ENCODE measurements at regions not wholly inside any gene's neighbourhood (a gene's known extent, or its start where the extent isn't known, plus 50 kb on each side); places are given as distances from the start of the nearest gene placed in this dataset.

DNA sequence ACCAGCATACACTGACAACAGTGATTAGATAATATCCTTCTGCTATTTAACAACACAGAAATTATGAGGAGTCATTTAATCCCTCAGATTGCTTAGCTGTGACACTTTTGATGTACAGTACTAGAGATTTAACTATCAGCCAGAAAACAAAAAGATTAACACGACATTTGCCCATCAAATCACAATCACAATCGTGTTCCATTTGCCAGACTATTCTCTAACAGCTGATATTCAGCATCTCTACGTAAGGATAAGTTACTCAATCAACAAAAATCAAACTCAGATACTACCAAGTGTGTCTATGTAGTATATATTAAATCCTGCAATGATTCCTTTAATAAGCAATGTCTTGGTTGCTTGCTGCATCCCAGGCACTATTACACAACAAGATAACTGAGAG lies 558.7 kb upstream of the USP15 start:
- no peak for DNase-seq

DNA sequence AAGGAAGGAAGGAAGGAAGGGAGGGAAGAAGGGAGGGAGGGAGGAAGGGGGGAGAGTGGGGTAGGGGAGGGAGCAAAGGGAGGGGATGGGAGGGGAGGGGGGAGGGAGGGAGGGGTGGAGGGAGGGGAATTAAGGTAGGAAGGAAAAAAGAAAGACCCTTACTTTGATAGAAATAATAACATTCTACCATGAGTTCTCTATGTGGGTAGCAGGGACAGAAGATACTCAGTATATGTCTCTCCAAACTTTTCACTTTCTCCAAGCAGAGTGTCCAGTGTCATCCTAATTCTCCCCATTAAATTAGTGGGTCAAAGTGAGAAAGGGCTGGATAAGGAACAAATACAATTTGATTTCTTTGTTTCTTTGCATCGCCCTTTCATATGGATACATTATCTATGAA lies 553.4 kb upstream of the USP15 start:
- no peak for DNase-seq

DNA sequence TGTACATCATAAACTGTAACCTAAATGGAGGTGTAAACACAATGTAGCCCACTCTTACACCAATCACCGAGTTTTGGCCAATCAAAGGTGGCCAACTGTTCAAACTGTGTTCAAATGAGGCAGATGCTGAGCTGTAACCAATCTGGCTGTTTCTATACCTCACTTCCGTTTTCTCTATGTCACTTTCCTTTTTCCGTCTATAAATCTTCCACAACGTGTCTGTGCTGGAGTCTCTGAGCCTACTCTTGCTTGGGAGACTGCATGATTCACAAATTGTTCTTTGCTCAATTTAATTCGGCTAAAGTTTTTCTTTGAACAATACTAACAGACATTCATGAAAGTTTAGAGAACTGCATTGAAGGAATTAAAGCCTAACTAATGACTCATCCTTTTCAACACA lies 547.1 kb upstream of the USP15 start:
- no peak for DNase-seq

DNA sequence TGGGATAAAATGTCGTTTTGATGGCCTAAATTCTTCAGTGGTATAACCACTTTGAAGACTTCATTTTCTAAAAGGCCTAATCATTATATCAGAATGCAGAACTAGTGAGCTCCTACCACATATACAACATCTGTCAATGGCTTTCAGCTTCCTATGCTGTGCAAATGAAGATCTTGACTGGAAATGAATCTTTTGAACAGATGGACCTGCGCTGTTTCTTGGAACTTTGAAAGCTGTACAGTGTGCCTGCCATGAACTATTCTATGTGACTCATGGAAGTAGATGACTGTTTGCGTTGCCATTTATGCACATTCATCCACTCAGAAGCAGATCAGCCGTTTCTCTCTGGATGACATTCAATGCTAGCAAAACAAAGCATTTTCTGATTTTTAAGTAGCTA lies 542.2 kb upstream of the USP15 start:
- no peak for DNase-seq

DNA sequence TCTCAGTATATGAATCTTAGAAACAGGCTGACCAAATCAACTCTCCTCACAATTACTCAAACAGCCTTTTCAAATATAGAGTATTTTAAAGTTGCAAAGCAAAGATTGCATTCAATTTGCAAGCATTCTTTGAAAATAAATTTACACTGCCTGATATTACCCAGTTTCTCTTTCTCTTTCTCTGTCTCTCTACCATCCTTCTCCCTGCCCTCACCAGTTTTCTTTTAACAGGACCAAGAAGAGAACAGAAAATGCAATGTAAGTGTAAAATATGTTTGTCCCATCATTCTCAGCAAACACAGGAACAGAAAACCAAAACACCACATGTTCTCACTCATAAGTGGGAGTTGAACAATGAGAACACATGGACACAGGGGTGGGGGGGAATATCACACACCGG lies 520.3 kb upstream of the USP15 start:
- DNase-seq = no peak

DNA sequence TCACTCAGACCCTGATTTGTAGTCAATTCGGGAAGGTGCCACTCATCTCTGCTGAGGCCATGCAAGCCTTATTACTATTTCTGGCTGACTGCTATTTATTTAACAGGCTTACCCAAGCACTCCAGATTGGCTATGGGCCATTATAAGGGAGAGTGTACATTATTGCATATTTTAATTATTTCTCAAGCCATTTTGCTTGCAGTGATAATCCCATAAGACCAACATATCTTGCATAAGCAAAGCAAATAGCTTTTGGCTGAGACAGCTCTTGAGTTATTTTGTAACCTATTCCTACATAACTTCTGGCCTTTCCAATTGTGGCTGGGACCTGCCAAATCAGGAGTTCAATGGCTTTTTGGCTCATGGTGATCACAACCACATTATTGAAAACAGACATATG lies 509.6 kb upstream of the USP15 start:
- DNase-seq = no peak

DNA sequence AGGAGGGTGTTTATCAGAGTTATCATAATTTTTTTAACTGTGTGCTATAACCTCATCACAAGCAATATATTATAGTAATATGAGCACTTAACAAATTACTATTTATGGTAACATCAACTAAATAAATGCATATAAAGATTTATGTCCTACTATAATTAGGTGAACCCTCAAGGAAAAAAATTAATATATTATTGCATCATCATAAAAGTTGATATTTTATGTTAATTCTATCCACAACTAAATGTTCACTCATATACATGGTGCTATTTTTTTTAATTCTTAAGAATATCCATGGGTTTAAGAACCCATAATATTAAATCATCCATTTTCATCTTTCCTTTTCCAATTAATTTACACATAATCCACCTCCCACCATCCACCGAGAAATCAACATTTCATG lies 506.0 kb upstream of the USP15 start:
- DNase-seq = no peak

DNA sequence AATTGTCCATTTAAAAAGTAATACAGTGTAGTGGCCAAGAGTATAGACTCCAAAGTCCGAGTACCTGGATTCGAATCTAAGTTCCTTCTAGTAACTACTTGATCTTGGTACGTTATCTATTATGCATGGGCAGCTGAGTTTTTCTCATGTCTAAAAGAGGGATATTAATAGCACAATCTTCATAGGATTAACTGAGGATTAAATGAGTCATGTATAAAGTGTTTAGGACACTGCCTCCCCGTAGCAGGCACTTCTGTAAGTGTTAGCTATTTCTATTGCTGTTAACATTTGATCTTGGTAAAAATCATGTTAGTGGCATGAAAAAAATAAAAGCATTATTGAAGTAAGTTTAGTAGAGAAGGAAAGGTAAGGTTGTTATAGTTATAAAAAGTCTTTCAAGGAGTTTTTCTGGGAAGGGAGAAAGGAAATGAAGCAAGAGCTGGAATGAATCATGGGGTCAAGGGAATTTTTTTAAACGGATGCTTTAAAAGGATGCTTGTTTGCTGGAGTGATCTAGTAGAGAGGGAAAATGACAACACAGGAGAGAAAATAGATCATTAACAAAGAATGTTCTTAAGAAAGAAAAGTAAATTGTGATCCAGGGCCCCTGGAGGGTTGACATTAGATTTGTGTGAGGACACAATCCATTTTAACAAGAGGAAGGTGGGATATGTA lies 502.2 kb upstream of the USP15 start:
- no peak for DNase-seq

DNA sequence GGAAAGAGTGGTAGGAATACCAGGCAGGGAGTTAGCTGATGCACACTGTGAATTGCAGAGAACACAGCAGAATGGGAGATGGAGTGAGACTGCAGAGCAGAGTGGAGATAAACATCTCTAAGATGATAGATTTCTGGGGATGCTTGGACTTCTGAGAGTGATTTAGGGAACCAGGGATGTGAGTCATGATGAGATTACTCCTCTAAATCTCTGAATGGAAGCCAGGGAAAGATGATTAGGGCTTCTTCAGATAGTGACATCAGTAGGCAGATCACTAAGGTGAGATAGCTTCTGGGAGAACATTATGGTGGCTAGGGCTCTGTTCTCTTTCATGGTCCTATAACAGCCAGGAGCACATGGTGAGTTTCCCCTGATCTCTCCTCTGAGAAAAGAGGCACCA lies 501.5 kb upstream of the USP15 start:
- no peak for DNase-seq

DNA sequence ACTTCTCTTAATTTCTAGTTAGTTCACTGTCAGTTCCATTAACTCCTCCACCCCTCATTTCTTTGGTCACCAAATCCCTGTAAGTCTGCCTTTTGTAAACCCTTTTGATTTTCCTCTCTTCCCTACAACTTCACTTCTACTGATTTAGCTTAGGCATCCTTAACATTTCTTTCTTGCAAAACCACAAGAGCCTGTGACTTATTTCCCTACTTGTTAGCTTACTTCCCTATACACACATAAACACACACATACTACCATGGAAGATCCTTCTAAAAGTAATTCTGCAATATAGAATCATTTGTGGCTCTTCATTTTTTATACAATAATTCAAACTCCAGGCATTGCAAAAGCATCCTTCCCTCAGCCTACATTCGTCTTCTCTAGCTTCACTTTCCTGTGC lies 494.3 kb upstream of the USP15 start:
- no peak for DNase-seq

DNA sequence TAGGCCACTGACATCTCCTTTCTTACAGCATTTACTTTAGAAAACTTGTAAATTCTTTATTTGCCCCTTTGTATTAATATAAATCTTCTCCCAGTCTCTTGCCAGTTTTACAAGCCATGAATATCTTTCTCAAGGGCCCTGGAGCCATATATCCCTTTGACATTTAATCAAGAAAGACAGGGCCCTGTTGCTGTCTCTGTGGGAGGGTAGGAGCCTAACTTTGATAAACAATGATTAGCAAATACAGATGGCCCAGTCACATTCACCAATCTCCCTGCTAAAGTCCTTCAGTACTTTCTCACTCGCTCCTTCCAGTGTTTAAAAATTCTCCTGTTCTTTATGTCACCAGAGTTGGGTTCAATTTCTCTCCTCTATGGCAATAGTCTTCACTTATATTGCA lies 479.8 kb upstream of the USP15 start:
- no peak for DNase-seq

DNA sequence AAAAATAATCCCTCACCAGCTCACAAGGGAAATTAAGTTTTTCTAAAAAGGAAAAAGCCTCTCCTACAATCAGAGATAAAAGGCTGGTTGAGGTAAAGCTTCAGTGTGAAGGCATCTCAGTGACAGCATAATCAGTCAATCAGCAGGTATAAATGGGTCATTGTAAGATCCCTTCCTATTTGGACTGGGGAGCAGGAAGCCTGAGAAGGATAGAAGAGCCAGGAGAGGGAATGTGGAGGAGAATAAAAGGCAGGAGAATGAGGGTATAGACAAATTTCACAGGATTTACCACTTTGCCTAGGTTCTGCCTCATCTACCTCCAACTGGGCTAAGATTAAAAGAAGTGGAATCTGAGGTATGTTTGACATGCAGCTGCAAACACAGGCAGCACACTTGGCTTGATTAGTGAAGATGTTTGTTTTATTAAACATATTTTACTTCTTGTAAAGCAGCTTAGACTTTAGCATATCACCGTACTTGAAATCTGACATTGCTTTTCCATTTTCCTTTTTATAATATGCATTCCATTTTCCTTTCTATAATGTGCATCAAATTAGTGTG lies 479.1 kb upstream of the USP15 start:
- DNase-seq = no peak

DNA sequence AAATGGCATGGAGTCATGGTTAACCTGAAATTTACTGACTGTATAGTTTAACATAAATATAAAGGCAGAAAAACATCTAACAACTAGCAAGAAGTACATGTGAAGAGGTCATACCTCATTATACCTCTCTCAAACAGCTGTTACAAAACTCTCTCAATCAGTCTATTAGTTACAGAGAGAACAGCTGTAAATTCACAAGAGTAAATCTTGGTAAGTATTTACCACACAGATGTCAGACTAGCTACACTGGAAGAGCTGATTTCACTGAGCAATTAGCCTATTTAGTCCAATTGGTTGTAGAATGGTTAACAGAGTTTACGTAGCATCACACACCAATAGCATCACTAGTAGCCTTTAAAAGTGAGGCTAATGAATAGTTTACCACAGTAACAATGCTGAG lies 463.4 kb upstream of the USP15 start:
- no peak for DNase-seq

DNA sequence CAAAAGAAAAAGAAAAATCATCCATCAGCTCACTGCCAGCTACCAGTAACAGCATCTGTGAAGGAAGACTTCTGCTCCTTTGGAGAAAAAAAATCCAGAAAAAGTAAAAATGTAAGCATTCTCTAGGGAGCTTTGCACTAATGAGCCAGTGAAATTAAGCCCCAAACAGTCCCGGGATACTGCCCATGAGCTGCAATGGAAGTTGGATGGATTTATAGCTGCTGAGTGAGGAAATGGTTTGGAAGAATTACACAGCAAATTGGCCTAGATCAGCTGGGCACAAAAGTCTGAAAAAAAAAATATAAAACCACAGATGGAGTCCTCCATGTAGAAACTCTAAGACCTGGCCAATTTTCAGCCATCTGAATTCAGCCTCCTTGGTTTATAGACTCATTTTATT lies 462.9 kb upstream of the USP15 start:
- DNase-seq = no peak

DNA sequence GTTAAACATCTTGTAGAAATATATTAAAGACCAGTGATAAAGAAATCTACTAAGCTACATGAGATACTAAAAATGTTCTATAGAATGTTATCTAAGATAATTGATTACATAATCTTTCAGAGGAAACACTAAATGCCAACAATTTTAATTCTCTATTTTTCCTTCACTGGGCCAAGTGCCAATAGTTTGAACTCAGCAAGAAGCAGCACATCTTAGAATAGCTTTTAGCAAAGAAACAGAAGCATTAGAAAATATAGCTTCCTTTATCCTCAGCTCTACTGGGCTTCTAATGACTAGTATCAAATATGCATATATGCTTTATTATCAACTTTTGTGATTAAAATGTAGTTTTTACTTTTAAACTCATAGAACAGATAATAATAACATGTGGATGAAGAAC lies 461.4 kb upstream of the USP15 start:
- DNase-seq = no peak

DNA sequence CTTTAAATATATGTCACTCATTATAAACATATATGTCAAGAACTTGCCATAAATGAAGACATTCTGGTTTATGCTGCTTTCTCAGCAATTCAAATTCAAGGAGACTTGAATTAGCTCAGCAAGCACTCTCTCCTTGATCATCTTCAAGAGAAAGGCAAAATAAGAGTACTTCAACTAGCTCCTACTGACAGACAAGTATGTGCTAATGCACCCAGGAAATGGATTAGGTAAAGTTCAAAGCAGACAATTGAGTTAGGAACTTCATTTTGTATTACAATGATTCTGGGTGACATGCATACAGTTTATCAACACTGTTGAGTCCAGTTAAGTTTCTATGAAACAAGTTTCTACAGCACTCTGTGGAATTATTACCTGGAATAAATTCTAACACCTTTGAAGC lies 455.9 kb upstream of the USP15 start:
- no peak for DNase-seq

DNA sequence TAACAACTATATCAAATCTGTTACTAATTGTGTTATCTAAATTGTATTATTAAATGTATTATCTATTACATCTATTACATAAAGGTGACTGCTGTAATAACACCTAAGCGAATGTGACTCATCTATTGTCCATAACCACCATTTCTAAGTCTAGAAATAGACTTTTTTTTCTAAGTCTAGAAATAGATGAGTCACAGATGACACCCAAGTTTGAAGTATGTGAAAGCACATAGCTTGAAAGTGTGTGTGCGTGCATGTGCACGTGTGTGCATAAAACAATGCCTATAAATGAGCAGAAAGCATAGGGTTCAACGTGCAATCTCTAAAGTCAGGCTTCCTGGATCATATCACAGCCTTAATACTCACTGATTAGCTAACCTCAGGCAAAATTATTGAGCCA lies 451.3 kb upstream of the USP15 start:
- no peak for DNase-seq

DNA sequence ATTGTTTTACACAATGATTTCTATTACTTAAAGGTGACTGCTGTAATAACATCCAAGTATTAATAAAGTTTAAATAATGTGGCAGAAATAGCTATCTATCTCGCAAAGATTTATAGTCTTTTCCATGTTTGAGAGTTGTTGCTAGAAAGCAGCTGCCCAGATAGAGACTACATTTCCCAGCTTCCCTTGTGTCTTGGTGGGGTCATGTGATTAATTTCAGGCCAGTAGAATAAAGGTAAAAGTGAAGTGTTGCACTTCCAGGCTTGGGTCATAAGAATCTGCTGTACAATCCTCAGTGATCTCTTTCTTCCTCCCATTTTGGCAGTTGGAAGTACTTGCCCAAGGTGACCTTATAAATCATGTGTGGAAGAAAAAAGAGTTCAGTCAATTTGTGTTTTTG lies 449.7 kb upstream of the USP15 start:
- no peak for DNase-seq

DNA sequence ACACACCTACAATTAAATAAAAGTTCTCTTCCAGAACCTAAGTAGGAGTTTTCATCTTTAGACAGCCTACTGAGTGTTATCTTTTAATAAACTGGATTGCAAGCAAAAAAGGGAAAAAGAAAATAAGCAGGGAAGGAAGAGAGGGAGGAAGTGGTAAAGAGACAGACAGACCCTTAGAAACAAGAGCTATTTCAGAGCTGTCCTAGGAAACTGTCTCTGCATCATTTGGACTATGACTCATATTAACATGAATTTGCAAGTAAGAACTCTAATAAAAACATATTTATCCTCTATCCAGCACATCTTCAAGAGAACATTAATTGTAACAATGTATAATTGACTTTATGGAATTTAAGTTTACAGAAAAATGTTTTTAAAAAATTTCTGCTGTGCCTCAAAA lies 438.8 kb upstream of the USP15 start:
- DNase-seq = no peak

DNA sequence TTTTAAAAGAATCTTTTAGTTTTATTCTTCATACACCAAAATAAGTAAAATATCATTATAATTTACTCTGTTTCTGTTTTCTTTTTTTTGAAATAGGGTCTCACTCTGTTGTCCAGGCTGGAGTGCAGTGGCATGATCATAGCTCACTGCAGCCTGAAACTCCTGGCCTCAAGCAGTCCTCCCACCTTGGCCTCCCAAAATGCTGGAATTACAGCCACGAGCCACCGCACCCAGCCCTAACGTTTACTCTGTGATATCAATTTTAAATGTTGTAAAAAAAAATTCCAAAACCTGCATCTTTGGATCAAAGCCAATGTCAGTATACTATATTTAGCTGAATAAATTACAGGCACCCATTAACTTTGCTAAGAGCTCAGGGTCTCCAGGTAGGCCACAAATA lies 437.1 kb upstream of the USP15 start:
- no peak for DNase-seq

DNA sequence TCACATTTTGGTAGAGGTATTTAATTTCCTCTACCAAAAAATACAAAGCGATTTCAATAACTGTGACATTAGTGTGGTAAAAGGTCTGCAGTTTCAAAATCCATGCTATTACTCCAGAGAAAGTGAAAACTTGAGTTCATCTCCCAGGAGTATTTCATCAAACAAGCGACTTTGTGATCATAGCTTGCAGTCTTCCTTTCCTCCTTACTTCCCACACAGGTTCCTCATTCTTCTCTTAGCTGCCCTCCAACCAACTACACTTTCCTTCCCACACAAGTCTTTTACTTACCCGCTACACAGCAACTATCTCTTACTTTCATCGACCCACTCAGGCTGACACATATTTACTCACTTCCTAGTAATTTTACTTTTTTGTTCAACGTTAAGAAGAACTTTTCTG lies 413.4 kb upstream of the USP15 start:
- DNase-seq = no peak

DNA sequence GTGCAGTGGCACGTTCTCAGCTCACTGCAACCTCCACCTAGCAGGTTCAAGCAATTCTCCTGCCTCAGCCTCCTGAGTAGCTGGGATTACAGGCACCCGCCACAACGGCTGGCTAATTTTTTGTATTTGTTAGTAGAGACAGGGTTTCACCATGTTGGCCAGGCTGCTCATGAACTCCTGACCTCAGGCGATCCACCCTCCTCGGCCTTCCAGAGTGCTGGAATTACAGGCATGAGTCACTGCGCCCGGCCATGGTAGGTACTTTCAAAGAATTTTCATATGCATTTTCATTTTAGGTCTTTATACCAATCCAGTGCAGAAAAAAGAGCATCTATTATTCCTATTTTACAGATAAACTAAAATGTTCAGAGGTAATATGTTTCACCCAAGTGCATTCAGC lies 411.3 kb upstream of the USP15 start:
- DNase-seq = no peak

DNA sequence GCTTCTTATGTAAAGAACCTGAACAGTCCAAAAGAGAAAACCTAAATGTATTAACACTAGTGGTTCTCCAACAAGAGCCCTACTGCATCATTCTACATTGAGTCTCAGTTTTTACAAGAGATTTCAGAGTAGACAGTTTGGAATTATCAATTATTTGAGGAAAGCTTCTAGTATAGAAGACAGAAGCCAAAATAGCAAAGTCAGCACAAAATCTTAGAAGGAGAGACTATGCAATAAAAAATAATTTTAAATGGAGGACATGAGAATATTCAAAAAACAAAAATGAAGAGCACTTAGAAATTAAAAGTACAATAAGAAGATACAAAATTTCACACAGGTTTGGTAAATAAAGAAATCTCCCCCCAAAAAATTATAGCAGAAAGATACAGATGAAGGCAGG lies 406.3 kb upstream of the USP15 start:
- DNase-seq = no peak

DNA sequence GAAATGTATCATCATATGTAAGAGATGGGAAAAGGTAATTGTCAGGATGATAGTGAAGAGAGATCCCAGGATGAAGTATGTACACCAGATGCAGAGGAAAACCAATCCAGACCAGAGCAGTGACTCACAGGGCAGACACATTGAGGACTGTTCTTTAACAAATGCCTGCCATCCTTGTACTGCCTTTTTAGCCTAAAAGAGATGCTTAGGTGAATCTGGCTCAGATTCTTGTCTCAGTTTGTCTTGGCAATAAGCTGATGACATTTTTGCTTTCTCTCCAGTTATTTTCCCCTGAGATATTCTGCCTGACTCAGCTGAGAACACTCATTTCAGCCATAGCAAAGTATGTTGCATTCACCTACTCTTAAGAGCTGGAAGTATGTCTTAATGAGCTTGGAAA lies 405.3 kb upstream of the USP15 start:
- DNase-seq = no peak

DNA sequence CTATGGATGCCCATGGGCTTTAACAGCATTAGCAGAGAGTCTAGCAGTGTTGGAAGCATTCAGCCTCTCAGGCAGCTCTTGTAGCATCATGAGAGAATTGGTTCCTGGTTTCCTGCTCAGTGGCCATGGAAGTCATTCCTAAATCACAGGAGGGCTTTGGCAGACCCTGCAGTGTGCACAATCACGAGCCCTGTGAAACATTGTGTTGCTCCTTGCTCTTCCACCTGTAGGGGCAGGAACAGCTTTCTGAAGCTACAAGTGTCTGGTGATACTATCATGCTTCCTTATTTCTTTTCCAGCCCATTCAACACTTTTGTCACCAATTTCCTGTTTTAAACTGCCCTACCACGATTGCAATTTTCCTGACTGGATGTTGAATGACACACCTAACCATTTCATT lies 402.2 kb upstream of the USP15 start:
- DNase-seq = no peak

DNA sequence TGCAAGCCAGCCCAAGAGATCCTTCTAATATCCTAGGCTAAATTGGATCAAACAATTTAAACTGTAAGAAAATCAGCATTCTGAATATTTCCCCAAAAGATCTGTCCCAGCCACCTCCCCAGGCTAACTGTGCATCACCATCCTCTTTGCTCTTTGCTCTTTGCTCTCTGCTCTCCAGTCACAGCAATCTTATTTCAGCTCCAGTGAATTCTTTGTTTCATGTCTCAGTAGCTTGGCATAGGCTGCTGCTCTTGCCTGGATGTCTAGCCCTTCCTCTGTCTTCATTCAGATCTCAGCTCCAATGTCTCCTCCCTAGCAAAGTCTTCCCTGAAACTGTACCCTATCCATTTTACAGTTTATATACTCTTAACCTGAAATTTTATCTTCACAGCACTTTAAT lies 399.8 kb upstream of the USP15 start:
- DNase-seq = no peak
